Fibroblast of skin of back (primary cell): ENCODE measurements at regions not wholly inside any gene's neighbourhood (a gene's known extent, or its start where the extent isn't known, plus 50 kb on each side); places are given as distances from the start of the nearest gene placed in this dataset.

Source experiments
- DNase-seq: peaks from one replicate; pipeline ENCODE4 v3.0.0-alpha.2; 2013

- DNase-seq, result no peak
These were observed 623.2 kb upstream of the ID2 start for GRCh38 chr2:8058652-8059051.

GRCh38 chr2:8059255-8059654 lies 622.6 kb upstream of the ID2 start:
- no peak for DNase-seq

DNA sequence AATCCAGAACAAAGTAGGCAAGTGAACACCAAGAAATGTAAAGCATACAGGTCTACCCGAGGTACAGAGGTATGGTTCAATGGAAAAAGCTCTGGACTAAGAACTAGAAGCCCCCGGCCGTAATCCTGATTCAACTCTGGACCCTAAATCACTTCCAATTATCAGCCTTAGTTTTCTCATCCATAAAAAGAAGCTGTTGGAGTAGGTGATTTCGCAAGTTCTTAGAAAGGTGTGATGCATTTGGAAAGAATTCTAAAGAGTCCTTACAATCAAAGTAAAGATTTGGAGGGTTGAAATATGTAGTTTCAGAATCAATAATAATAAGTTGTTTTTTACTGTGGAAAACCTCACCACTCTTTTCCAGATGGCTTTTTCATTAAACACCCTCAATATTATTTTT lies 622.1 kb upstream of the ID2 start:
- DNase-seq, result no peak

DNA sequence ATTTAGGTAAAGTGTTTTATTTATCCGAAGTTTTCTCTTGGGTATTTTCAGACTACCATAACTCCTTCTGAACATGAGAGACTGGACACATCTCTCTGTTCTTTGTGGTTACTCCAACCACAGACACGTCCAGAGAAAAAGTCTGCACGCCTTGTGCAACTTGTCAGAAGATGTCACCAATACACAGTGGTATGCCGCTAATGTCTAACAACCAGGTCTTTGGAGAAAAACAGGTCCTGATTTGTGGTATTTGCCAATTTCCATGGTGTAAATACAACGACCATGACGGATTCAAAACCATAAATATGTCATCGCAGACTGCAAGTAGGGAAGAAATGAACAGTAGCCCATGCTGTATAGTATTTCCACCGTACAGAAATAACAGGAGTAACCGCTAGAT lies 620.6 kb upstream of the ID2 start:
- no peak for DNase-seq

DNA sequence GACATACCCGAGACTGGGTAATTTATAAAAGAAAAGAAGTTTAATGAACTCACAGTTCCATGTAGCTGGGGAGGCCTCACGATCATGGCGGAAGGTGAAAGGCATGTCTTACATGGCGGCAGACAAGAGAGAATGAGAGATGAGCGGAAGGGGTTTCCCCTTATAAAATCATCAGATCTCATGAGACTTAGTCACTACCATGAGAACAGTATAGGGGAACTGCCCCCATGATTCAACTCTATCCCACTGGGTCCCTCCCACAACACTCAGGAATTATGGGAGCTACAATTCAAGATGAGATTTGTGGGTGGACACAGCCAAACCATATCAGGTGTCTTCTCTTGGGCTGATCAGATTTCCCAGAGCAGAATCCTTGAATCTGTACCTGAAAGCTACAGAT lies 617.3 kb upstream of the ID2 start:
- DNase-seq, result no peak

GRCh38 chr2:8065191-8065590 lies 616.7 kb upstream of the ID2 start:
- DNase-seq, result no peak

DNA sequence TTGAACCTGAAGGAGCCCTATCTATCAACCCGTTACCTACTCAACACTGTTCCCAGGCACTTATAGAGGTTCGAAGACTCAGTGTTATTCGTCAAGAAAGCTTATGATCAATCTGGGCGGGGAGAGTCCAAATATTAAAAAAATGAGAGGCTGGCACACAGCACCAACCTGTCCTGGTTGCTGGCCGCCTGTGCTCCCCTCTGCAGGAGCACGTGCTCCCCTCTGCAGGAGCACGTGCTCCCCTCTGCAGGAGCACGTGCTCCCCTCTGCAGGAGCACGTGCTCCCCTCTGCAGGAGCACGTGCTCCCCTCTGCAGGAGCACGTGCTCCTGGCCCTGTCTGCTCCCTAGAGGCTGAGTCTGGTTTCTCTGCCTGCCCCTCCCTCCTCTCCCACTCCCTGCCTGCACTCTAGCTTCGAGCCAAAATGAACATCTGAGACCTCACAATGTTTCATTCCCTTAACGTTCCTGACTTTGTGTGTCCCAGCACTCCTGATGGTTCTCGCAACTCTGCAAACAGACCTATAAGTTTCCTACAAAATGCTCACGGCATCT lies 614.0 kb upstream of the ID2 start:
- DNase-seq, result no peak

DNA sequence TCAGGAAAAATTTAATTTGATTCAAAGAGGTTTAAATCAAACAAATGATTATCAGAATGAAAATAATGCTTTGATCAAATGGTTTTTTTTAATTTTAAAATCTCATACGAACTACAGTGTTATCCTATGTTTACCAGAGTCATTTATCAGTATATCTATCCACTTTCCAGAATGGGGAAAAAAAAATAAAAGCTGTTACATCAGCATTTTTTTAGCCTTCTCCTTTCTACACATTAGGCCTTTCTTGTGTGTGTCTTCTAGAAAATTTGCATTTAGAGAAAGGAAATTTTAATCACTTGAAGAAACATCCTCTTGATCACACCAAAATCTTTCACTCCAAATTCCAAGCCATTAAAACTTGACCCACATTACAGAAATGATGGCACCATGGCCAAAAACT lies 608.9 kb upstream of the ID2 start:
- no peak for DNase-seq

GRCh38 chr2:8073916-8074315 lies 607.9 kb upstream of the ID2 start:
- DNase-seq, result no peak

DNA sequence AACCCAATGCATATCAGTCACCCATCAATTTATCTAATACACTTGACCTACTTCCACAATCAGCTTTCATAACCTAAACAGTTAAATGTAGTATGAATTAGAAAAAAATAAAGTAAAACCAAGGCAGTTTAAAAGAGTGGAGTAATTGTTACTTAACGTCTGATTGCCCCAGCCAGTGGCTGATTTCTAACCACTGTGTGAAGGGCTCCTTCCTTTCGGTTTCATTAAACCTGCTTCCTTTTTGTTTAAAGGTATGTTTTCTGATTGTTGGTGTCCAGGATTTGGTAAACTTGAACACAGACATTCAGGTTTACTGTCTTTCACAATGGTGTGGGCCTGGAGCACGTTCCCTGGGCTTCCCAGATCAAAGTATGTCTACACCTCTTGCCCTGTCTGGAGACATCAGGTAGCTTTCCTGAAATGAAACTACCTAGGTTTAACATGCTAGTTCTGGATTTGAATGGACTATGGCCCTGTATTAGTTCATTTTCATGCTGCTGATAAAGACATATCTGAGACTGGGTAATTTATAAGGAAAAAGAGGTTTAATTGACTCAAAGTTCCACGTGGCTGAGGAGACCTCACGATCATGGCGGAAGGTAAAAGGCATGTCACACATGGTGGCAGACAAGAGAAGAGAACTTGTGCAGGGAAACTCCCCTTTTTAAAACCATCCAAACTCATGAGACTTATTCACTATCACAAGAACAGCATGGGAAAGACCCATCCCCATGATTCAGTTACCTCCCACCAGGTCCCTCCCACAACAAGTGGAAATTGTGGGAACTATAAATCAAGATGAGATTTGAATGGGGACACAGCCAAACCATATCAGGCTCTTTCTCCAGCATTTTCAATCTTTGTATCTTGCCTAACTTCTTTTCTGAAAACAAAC lies 605.2 kb upstream of the ID2 start:
- no peak for DNase-seq

DNA sequence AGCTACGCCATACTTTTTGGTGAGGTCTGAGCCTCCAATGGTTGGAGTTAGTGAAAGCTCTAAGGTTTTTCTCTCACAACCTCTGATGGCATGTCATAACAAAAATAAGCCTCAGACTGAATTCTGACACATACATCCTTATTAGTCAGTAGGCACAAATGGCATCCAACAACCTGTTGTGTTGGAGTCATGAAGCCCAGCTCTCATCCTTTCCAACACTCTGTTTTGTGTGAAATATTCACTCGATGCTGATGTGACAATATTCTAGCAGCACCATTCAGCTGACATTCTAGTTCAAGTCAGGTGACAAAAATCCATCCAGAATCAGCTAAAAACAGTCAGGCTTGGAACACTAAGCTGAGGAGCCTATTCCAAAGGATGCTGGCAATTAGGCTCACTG lies 603.2 kb upstream of the ID2 start:
- DNase-seq, result no peak

DNA sequence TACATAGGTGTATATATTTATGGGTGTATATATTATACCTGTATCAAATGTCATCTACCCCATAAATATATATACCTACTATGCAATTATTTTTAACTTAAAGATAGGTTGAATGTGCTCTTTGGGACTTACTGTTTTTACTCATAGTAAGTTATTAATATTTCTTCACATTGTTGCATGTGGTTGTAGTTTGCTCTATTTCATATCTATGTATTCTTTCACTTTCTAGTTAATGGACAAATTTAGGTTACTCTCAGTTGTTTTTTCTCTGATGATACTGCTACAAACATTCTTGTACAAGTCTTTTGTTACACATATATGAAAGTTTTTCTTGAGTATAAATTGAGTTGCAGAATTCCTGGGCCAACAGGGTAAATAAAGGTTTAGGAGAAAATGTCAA lies 601.8 kb upstream of the ID2 start:
- no peak for DNase-seq

GRCh38 chr2:8081130-8081529 lies 600.7 kb upstream of the ID2 start:
- no peak for DNase-seq

GRCh38 chr2:8082840-8083239 lies 599.0 kb upstream of the ID2 start:
- DNase-seq, result no peak

GRCh38 chr2:8086357-8086756 lies 595.5 kb upstream of the ID2 start:
- DNase-seq, result peak; percentile 40

- DNase-seq, result peak; percentile 97
These were observed 594.9 kb upstream of the ID2 start for GRCh38 chr2:8086796-8087479.

GRCh38 chr2:8087480-8087840 lies 594.4 kb upstream of the ID2 start:
- DNase-seq, result no peak

DNA sequence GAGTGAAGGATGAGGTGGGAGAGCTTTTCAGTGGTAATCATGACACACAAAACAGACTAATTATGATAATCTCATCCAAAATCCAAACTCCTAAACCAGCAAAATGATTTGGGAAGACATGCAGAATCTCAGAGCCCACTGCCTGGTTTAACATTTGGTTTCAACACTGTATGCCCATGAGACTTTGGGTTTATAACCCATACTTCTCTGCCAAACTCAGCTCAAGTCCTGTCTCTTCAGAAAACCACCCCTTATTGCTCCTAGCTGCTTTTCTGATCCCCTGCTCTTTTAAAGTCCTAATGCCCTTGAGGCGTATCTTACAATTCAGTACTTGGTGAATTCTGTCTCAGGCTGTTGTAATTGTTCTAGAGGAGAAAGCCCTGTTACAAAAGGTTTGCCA lies 593.0 kb upstream of the ID2 start:
- no peak for DNase-seq

DNA sequence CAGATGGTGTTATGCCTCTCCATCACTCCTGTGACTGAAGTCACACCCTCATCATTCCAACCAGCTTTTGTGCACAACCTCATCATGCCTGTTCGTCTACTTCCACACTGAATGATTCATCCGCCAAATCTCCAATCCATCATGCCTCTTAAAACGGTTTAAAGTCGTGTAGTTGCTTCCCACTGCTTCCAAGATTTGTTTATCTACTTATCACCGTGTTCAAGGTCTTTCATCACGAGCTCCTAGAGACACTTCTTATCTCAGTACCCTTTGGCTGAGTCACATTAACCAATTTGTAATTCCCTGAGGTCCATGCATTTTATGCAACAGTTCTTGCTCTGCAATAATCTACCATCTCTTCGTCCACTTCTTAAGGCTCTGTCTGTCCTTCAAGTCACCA lies 592.3 kb upstream of the ID2 start:
- DNase-seq, result peak; percentile 72

GRCh38 chr2:8090748-8091700 lies 590.8 kb upstream of the ID2 start:
- DNase-seq, result peak; percentile 87

DNA sequence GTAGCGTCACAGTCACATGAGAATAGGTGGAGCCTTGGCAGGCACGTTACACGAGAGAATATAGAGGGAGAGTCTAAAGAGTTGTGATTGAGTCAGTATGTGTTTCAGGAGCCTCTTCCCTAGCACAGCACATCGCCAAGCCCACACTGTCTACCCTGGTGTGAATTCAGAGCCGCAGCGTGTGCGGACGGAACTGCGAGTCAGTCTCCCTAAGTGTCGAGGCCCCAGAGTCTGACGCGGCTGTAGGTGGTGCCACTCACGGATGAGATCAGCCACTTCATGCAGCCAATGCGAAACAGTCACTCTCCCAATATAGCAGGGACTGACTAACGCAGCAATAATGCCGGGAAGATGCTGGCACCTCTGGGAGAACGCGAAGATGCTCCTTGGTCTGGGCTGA lies 587.3 kb upstream of the ID2 start:
- DNase-seq, result peak; percentile 55

- no peak for DNase-seq
These were observed 585.9 kb upstream of the ID2 start for GRCh38 chr2:8095978-8096377.

DNA sequence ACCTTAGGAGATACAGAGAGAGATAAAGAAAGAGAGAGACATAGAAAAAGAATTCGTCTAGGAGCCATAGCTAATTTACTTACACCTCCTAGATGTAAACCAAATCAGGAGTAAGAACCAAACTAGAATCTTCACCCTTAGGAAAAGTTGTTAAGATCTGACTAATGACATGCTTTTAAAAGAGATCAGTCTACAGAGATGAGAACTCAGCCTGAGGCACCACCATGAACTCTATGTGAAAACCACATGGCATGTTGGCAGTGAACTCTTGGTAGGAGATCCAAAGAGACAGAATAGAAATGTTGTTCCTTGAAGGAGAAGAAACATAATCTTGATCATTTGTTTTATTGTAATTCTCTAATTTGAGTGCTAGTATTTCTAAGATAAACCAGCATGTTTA lies 585.4 kb upstream of the ID2 start:
- DNase-seq, result no peak
